ENCODE measurements at regions not wholly inside any gene's neighbourhood (a gene's known extent, or its start where the extent isn't known, plus 50 kb on each side); places are given as distances from the start of the nearest gene placed in this dataset.
"Not testable (repeated sequence)": the region's sequence is repeated elsewhere in the genome, so short reads cannot be mapped to it uniquely, and the experiment has no call there.

GRCh38 chr12:64552510-64552909 is 57.8 kb upstream of the RASSF3 start:
- not testable (repeated sequence) for H3K36me3 Mint-ChIP-seq

GRCh38 chr12:64553689-64554088 is 56.6 kb upstream of the RASSF3 start:
- not testable (repeated sequence) for H3K4me3 Mint-ChIP-seq; ATAC-seq; DNase-seq (ENCODE audit: low spot score); H3K4me1 Mint-ChIP-seq (ENCODE audit: low read depth in 2 of 2); H3K27ac Mint-ChIP-seq; H3K27me3 Mint-ChIP-seq; H3K36me3 Mint-ChIP-seq; H3K9me3 Mint-ChIP-seq

More at GRCh38 chr12:64552510-64552909, 57.8 kb upstream of the RASSF3 start:
- not testable (repeated sequence) for H3K4me1 Mint-ChIP-seq (ENCODE audit: low read depth in 2 of 2); H3K9me3 Mint-ChIP-seq; H3K27ac Mint-ChIP-seq; ATAC-seq; H3K27me3 Mint-ChIP-seq; DNase-seq (ENCODE audit: low spot score); H3K4me3 Mint-ChIP-seq

GRCh38 chr12:64556231-64556630 is 54.1 kb upstream of the RASSF3 start:
- Mint-ChIP-seq H3K36me3 (no peaks in the 10 kb centered on the region), H3K4me1 (ENCODE audit: low read depth in 2 of 2) (no peaks in the 10 kb centered on the region), H3K27ac (no peak overlapping the region), H3K4me3 (no peak overlapping the region), H3K9me3 (no peaks in the 10 kb centered on the region), H3K27me3 (no peaks in the 10 kb centered on the region)
- ATAC-seq (peak in 1 of 2 donors; percentile 43), DNase-seq (ENCODE audit: low spot score) (no peak)

GRCh38 chr12:64558754-64559153 is 51.5 kb upstream of the RASSF3 start:
- no peaks in the 10 kb centered on the region for H3K36me3 Mint-ChIP-seq
- no peak for DNase-seq (ENCODE audit: low spot score)
- no peaks in the 10 kb centered on the region for H3K9me3 Mint-ChIP-seq
- H3K4me3 Mint-ChIP-seq = no peak overlapping the region
- ATAC-seq = no peak
- H3K27ac Mint-ChIP-seq = no peak overlapping the region
- H3K27me3 Mint-ChIP-seq = peaks cover 0 to 4% of the 10 kb centered on the region in 2 donors
- no peaks in the 10 kb centered on the region for H3K4me1 Mint-ChIP-seq (ENCODE audit: low read depth in 2 of 2)

GRCh38 chr12:64560396-64561301 is 49.6 kb upstream of the RASSF3 start:
- ATAC-seq (no peak), DNase-seq (ENCODE audit: low spot score) (no peak)
- Mint-ChIP-seq H3K27ac (no peak overlapping the region), H3K4me1 (ENCODE audit: low read depth in 2 of 2) (no peaks in the 10 kb centered on the region), H3K36me3 (no peaks in the 10 kb centered on the region), H3K4me3 (no peak overlapping the region), H3K27me3 (peaks cover 0 to 7% of the 10 kb centered on the region in 2 donors), H3K9me3 (no peaks in the 10 kb centered on the region)

Data from natural killer cell treated with Interleukin-12 subunit alpha and Interleukin-12 subunit beta and Interleukin-15 and Interleukin-18, amount 100 ng/mL, for 72 hours (primary cell).